ENCODE measurements at regions not wholly inside any gene's neighbourhood (a gene's known extent, or its start where the extent isn't known, plus 50 kb on each side); places are given as distances from the start of the nearest gene placed in this dataset.

- no peak overlapping the region for H3K27ac Mint-ChIP-seq
Measured at GRCh38 chr11:128304666-128305485, 282.5 kb downstream of the ETS1 start.

DNA sequence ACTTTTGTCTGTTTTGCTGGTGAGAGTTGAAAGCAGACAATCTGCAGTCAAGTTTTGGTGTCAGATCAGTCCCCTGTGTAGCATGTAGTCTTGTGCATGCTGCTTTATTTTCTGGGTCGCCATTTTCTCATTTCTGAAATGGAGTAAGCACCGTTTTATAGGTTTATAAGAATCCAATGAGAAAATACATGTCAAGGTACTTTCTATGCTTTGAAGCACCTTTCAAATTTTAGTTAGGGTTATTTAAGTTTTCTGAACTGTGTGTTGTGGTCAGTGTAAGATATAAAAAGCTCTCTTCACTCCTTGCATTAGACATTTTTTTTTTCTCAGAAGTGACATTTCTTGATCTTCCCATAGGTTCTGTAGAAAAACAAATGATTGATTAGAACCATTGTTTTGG lies 283.2 kb downstream of the ETS1 start:
- H3K36me3 Mint-ChIP-seq (ENCODE audit: low read depth), result no peaks in the 10 kb centered on the region
- peaks cover 5% of the 10 kb centered on the region for H3K4me1 Mint-ChIP-seq (ENCODE audit: low read depth)
- no peaks in the 10 kb centered on the region for H3K9me3 Mint-ChIP-seq
- no peak for TF ChIP-seq CTCF (IDR thresholded peaks at IDR 0.05)
- no peak for DNase-seq
- H3K27me3 Mint-ChIP-seq (ENCODE audit: insufficient read depth), result 0 out of 2 replicates have a peak, but pooled peaks cover under 1% of the 10 kb centered on the region
- no peak overlapping the region for H3K4me3 Mint-ChIP-seq
- no peak overlapping the region for H3K27ac Mint-ChIP-seq

More at GRCh38 chr11:128304666-128305485, 282.5 kb downstream of the ETS1 start:
- no peak for DNase-seq
- Mint-ChIP-seq H3K27me3 (ENCODE audit: insufficient read depth) (0 out of 2 replicates have a peak, but pooled peaks cover 5% of the 10 kb centered on the region), H3K9me3 (no peaks in the 10 kb centered on the region), H3K4me1 (ENCODE audit: low read depth) (no peaks in the 10 kb centered on the region), H3K36me3 (ENCODE audit: low read depth) (no peaks in the 10 kb centered on the region), H3K4me3 (no peak overlapping the region)
- TF ChIP-seq CTCF (IDR thresholded peaks at IDR 0.05), result no peak

DNA sequence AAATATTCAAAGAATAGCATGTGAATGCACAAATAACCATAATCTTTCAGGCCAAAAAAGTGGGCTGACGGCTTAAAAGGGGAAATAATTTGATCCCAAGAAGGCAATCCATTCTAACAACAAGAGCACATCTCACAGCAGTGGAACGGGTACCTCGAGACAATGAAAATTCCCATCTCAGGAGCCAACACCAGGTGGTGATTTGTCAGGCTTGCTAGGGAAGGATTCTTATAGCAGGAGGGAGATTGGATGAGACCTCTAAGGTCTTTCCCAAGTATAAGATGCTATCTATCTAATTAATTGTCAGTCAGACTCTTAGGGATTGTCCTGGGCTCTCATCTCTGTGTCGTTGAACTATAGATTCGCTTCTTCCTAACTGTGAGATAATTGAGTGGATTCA lies 284.0 kb downstream of the ETS1 start:
- Mint-ChIP-seq H3K4me1 (ENCODE audit: low read depth) (peaks cover 13% of the 10 kb centered on the region), H3K9me3 (no peaks in the 10 kb centered on the region), H3K27me3 (ENCODE audit: insufficient read depth) (no peaks in the 10 kb centered on the region), H3K36me3 (ENCODE audit: low read depth) (no peaks in the 10 kb centered on the region), H3K27ac (no peak overlapping the region), H3K4me3 (no peak overlapping the region)
- TF ChIP-seq CTCF (IDR thresholded peaks at IDR 0.05), result no peak
- DNase-seq, result no peak

DNA sequence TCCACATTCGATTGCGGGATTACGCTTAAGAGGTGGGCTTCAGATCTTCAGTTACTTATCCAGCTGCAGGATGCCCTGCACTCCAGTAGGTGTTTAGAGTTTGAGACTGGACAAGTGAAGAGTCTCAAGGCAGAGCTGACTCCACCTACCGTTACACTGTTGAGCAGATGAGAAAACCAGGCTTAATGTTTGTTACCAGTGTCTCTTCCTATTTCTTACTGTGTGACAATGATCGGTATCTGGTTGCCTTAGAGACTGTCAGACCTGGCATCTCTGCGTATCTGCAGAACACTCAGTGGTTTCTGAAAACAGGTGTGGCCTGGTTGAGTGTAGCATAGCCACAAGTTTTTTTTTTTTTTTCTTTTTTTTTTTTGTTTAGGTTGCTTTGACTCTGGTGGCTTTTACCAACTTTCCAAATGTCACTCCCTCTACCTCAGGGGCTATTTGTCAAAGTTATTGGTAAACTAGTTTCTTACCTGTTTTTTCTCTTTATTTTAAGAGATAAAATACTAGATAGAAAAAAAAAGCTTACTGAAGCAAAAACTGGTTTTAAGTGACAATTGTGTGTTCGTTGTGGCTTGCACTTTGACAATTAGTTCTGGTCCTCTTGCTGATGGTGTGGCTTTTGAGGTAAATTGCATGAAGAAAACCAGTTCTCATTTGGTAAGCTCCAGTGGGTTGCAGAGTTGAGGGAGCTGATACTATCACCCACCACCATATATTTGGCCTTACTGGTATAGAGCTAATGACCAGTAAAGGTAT lies 284.8 kb downstream of the ETS1 start:
- no peaks in the 10 kb centered on the region for H3K27me3 Mint-ChIP-seq (ENCODE audit: insufficient read depth)
- no peak overlapping the region for H3K4me3 Mint-ChIP-seq
- peaks cover 16% of the 10 kb centered on the region for H3K4me1 Mint-ChIP-seq (ENCODE audit: low read depth)
- no peak for TF ChIP-seq CTCF (IDR thresholded peaks at IDR 0.05)
- no peaks in the 10 kb centered on the region for H3K36me3 Mint-ChIP-seq (ENCODE audit: low read depth)
- DNase-seq, result no peak
- no peaks in the 10 kb centered on the region for H3K9me3 Mint-ChIP-seq
- no peak overlapping the region for H3K27ac Mint-ChIP-seq

- DNase-seq, result no peak
- TF ChIP-seq CTCF (IDR thresholded peaks at IDR 0.05), result no peak
- Mint-ChIP-seq H3K36me3 (ENCODE audit: low read depth) (no peaks in the 10 kb centered on the region), H3K9me3 (no peaks in the 10 kb centered on the region), H3K4me3 (no peak overlapping the region), H3K27me3 (ENCODE audit: insufficient read depth) (no peaks in the 10 kb centered on the region), H3K4me1 (ENCODE audit: low read depth) (peaks cover 16% of the 10 kb centered on the region), H3K27ac (no peak overlapping the region)
Measured at GRCh38 chr11:128301756-128302155, 285.6 kb downstream of the ETS1 start.
